ENCODE measurements at regions not wholly inside any gene's neighbourhood (a gene's known extent, or its start where the extent isn't known, plus 50 kb on each side); places are given as distances from the start of the nearest gene placed in this dataset.
"Not testable (repeated sequence)": the region's sequence is repeated elsewhere in the genome, so short reads cannot be mapped to it uniquely, and the experiment has no call there.

GRCh38 chr7:69269806-69270205 lies 328.5 kb upstream of the AUTS2 start:
- H3K27ac ChIP-seq (ENCODE audit: low read length), result no peak overlapping the region
- no peaks in the 10 kb centered on the region for H3K9me3 ChIP-seq (ENCODE audit: control insufficient read depth, low read depth, low read length)
- no peak overlapping the region for H3K9ac ChIP-seq (ENCODE audit: low read length)
- H3K27me3 ChIP-seq (ENCODE audit: control insufficient read depth, insufficient read depth, low read length), result no peaks in the 10 kb centered on the region
- H3K4me3 ChIP-seq (ENCODE audit: low read length), result no peak overlapping the region
- no peaks in the 10 kb centered on the region for H3K36me3 ChIP-seq (ENCODE audit: control insufficient read depth, low read depth, low read length)
- no peaks in the 10 kb centered on the region for H3K4me1 ChIP-seq (ENCODE audit: control insufficient read depth, low read depth, low read length)

DNA sequence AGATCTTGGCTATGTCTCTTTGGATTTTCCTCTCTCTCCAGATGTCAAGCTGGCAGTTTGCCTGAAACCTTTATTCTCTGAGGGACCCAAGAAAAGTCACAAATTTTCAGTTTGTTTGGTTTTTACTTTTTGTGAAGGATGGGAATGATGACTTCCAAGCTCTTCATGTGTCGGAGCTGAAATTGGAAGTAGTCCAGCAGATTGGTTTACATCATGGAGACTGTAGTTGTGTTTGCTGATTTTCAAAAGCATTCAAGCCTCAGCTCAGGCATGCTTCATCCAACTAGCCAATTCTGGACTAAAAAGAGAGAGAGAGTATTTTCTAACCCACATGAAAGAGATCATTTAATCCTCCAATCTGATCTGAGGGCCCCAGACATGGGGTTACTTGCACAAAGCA lies 326.2 kb upstream of the AUTS2 start:
- Histone ChIP-seq H3K4me3 (ENCODE audit: low read length) (no peak overlapping the region), H3K9ac (ENCODE audit: low read length) (no peak overlapping the region), H3K4me1 (ENCODE audit: control insufficient read depth, low read depth, low read length) (no peaks in the 10 kb centered on the region), H3K9me3 (ENCODE audit: control insufficient read depth, low read depth, low read length) (no peaks in the 10 kb centered on the region), H3K36me3 (ENCODE audit: control insufficient read depth, low read depth, low read length) (no peaks in the 10 kb centered on the region), H3K27me3 (ENCODE audit: control insufficient read depth, insufficient read depth, low read length) (no peaks in the 10 kb centered on the region), H3K27ac (ENCODE audit: low read length) (no peak overlapping the region)

GRCh38 chr7:69276011-69276729 lies 322.1 kb upstream of the AUTS2 start:
- Histone ChIP-seq H3K4me1 (ENCODE audit: control insufficient read depth, low read depth, low read length) (no peaks in the 10 kb centered on the region), H3K4me3 (ENCODE audit: low read length) (no peak overlapping the region), H3K27me3 (ENCODE audit: control insufficient read depth, insufficient read depth, low read length) (no peaks in the 10 kb centered on the region), H3K9ac (ENCODE audit: low read length) (no peak overlapping the region), H3K9me3 (ENCODE audit: control insufficient read depth, low read depth, low read length) (no peaks in the 10 kb centered on the region), H3K27ac (ENCODE audit: low read length) (no peak overlapping the region), H3K36me3 (ENCODE audit: control insufficient read depth, low read depth, low read length) (no peaks in the 10 kb centered on the region)

GRCh38 chr7:69277366-69277765 lies 320.9 kb upstream of the AUTS2 start:
- H3K9ac ChIP-seq (ENCODE audit: low read length), result no peak overlapping the region
- no peak overlapping the region for H3K27ac ChIP-seq (ENCODE audit: low read length)
- H3K4me1 ChIP-seq (ENCODE audit: control insufficient read depth, low read depth, low read length), result no peaks in the 10 kb centered on the region
- no peaks in the 10 kb centered on the region for H3K9me3 ChIP-seq (ENCODE audit: control insufficient read depth, low read depth, low read length)
- no peaks in the 10 kb centered on the region for H3K27me3 ChIP-seq (ENCODE audit: control insufficient read depth, insufficient read depth, low read length)
- no peak overlapping the region for H3K4me3 ChIP-seq (ENCODE audit: low read length)
- no peaks in the 10 kb centered on the region for H3K36me3 ChIP-seq (ENCODE audit: control insufficient read depth, low read depth, low read length)

- Histone ChIP-seq H3K27ac (ENCODE audit: low read length) (no peak overlapping the region), H3K36me3 (ENCODE audit: control insufficient read depth, low read depth, low read length) (no peaks in the 10 kb centered on the region), H3K27me3 (ENCODE audit: control insufficient read depth, insufficient read depth, low read length) (no peaks in the 10 kb centered on the region), H3K9me3 (ENCODE audit: control insufficient read depth, low read depth, low read length) (no peaks in the 10 kb centered on the region), H3K9ac (ENCODE audit: low read length) (no peak overlapping the region), H3K4me3 (ENCODE audit: low read length) (no peak overlapping the region), H3K4me1 (ENCODE audit: control insufficient read depth, low read depth, low read length) (no peaks in the 10 kb centered on the region)
These were observed 315.3 kb upstream of the AUTS2 start for GRCh38 chr7:69282946-69283345.

DNA sequence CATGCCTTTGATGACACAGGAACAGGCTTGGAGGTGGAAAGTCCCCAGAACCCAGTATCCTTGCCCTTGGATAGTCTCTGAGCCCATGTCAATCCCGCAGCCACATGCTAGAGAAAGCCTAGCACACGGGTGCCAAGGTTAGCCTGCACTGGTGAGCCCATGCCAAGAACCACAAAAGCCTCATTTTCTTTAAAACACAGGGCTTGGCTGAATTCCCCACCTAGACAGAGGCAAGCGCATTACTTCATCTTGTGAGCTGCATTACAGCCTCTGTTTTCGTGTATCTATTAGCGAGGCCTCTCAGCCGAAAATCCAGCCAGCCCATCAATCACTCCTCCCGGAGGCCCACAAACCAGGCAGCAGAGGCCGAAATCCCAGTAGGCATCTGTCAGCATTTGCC lies 314.9 kb upstream of the AUTS2 start:
- Histone ChIP-seq H3K9ac (ENCODE audit: low read length) (no peak overlapping the region), H3K4me3 (ENCODE audit: low read length) (no peak overlapping the region), H3K9me3 (ENCODE audit: control insufficient read depth, low read depth, low read length) (no peaks in the 10 kb centered on the region), H3K27me3 (ENCODE audit: control insufficient read depth, insufficient read depth, low read length) (no peaks in the 10 kb centered on the region), H3K4me1 (ENCODE audit: control insufficient read depth, low read depth, low read length) (no peaks in the 10 kb centered on the region), H3K36me3 (ENCODE audit: control insufficient read depth, low read depth, low read length) (no peaks in the 10 kb centered on the region), H3K27ac (ENCODE audit: low read length) (no peak overlapping the region)

- Histone ChIP-seq H3K4me3 (ENCODE audit: low read length) (no peak overlapping the region), H3K9me3 (ENCODE audit: control insufficient read depth, low read depth, low read length) (no peaks in the 10 kb centered on the region), H3K4me1 (ENCODE audit: control insufficient read depth, low read depth, low read length) (no peaks in the 10 kb centered on the region), H3K27ac (ENCODE audit: low read length) (no peak overlapping the region), H3K36me3 (ENCODE audit: control insufficient read depth, low read depth, low read length) (no peaks in the 10 kb centered on the region), H3K27me3 (ENCODE audit: control insufficient read depth, insufficient read depth, low read length) (no peaks in the 10 kb centered on the region), H3K9ac (ENCODE audit: low read length) (no peak overlapping the region)
These were observed 312.4 kb upstream of the AUTS2 start for GRCh38 chr7:69285854-69286253.

- Histone ChIP-seq H3K27ac (ENCODE audit: low read length) (no peak overlapping the region), H3K27me3 (ENCODE audit: control insufficient read depth, insufficient read depth, low read length) (no peaks in the 10 kb centered on the region), H3K9ac (ENCODE audit: low read length) (no peak overlapping the region), H3K4me3 (ENCODE audit: low read length) (no peak overlapping the region), H3K36me3 (ENCODE audit: control insufficient read depth, low read depth, low read length) (no peaks in the 10 kb centered on the region), H3K4me1 (ENCODE audit: control insufficient read depth, low read depth, low read length) (no peaks in the 10 kb centered on the region), H3K9me3 (ENCODE audit: control insufficient read depth, low read depth, low read length) (no peaks in the 10 kb centered on the region)
These were observed 302.3 kb upstream of the AUTS2 start for GRCh38 chr7:69295977-69296376.

GRCh38 chr7:69301253-69301652 lies 297.0 kb upstream of the AUTS2 start:
- Histone ChIP-seq H3K36me3 (ENCODE audit: control insufficient read depth, low read depth, low read length) (no peaks in the 10 kb centered on the region), H3K9me3 (ENCODE audit: control insufficient read depth, low read depth, low read length) (no peaks in the 10 kb centered on the region), H3K27ac (ENCODE audit: low read length) (no peak overlapping the region), H3K9ac (ENCODE audit: low read length) (no peak overlapping the region), H3K4me1 (ENCODE audit: control insufficient read depth, low read depth, low read length) (no peaks in the 10 kb centered on the region), H3K27me3 (ENCODE audit: control insufficient read depth, insufficient read depth, low read length) (no peaks in the 10 kb centered on the region), H3K4me3 (ENCODE audit: low read length) (no peak overlapping the region)

DNA sequence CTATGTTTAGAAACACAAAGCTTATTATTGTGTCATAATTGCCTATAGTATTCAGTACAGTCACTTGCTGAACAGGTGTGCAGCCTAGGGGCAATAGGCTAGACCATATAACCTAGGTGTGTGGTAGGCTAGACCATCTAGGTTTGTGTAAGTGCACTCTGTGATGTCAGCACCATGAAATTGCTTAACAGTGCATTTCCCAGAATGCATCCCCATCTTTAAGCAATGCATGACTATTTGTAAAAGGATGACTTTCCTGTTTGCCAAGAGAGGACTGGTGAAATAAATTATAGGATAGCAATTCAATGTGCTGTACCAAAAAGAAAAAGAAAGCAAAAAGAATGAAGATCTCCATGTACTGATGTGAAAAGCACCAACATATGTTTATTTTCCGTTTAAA lies 288.7 kb upstream of the AUTS2 start:
- no peaks in the 10 kb centered on the region for H3K4me1 ChIP-seq (ENCODE audit: control insufficient read depth, low read depth, low read length)
- H3K4me3 ChIP-seq (ENCODE audit: low read length), result no peak overlapping the region
- no peak overlapping the region for H3K27ac ChIP-seq (ENCODE audit: low read length)
- no peaks in the 10 kb centered on the region for H3K9me3 ChIP-seq (ENCODE audit: control insufficient read depth, low read depth, low read length)
- H3K36me3 ChIP-seq (ENCODE audit: control insufficient read depth, low read depth, low read length), result no peaks in the 10 kb centered on the region
- H3K9ac ChIP-seq (ENCODE audit: low read length), result no peak overlapping the region
- no peaks in the 10 kb centered on the region for H3K27me3 ChIP-seq (ENCODE audit: control insufficient read depth, insufficient read depth, low read length)

GRCh38 chr7:69311489-69311888 lies 286.8 kb upstream of the AUTS2 start:
- H3K27me3 ChIP-seq (ENCODE audit: control insufficient read depth, insufficient read depth, low read length), result no peaks in the 10 kb centered on the region
- H3K4me1 ChIP-seq (ENCODE audit: control insufficient read depth, low read depth, low read length), result no peaks in the 10 kb centered on the region
- no peaks in the 10 kb centered on the region for H3K36me3 ChIP-seq (ENCODE audit: control insufficient read depth, low read depth, low read length)
- no peaks in the 10 kb centered on the region for H3K9me3 ChIP-seq (ENCODE audit: control insufficient read depth, low read depth, low read length)
- no peak overlapping the region for H3K27ac ChIP-seq (ENCODE audit: low read length)
- no peak overlapping the region for H3K9ac ChIP-seq (ENCODE audit: low read length)
- no peak overlapping the region for H3K4me3 ChIP-seq (ENCODE audit: low read length)

GRCh38 chr7:69313852-69314251 lies 284.4 kb upstream of the AUTS2 start:
- H3K36me3 ChIP-seq (ENCODE audit: control insufficient read depth, low read depth, low read length); H3K4me3 ChIP-seq (ENCODE audit: low read length); H3K4me1 ChIP-seq (ENCODE audit: control insufficient read depth, low read depth, low read length); H3K27ac ChIP-seq (ENCODE audit: low read length); H3K9me3 ChIP-seq (ENCODE audit: control insufficient read depth, low read depth, low read length); H3K9ac ChIP-seq (ENCODE audit: low read length); H3K27me3 ChIP-seq (ENCODE audit: control insufficient read depth, insufficient read depth, low read length): not testable (repeated sequence)
